HCT116 (cell line): ENCODE measurements at regions not wholly inside any gene's neighbourhood (a gene's known extent, or its start where the extent isn't known, plus 50 kb on each side); places are given as distances from the start of the nearest gene placed in this dataset.

ENCODE experiments used
- ATAC-seq: fragments of 200-7000 bp; cut with Tn5 transposase; 2 replicates; pipeline ENCODE4 v1.9.1; 2020; ENCODE audit warnings: mild to moderate bottlenecking, moderate library complexity
- BruUV-seq: library from RNA; stranded (reverse); fragments of 400-500 nt; replicated peaks from 2 replicates; lab custom pipeline; 2021; lab: Mats Ljungman, UMichigan
- CTCF ChIA-PET: fragments of 300-600 bp; sonication (Branson Sonifier 250); formaldehyde crosslinking; loops from one replicate; lab custom pipeline; 2021; ENCODE audit warnings: antibody characterized with exemption; lab: Charles Lee
- POLR2A ChIA-PET: fragments of 300-600, 350-600 bp; sonication (Branson Sonifier 250); formaldehyde crosslinking; loops from one replicate; lab custom pipeline; 2021; ENCODE audit warnings: antibody characterized with exemption; lab: Charles Lee
- RAD21 ChIA-PET, 2 experiments: fragments of 300-600 bp; sonication (Branson Sonifier 250); formaldehyde crosslinking; loops; one replicate each; lab custom pipeline; 2023; ENCODE audit warnings: low total read pairs in 2 of 2; ENCODE audit not compliant: uncharacterized antibody in 2 of 2, unreplicated experiment in 2 of 2, low non-redundant PET in 1 of 2; lab: Charles Lee
- DNase-seq: peaks from one replicate; pipeline ENCODE4 v3.0.0-alpha.2; 2010; ENCODE audit warnings: low read depth, low spot score
- H2AFZ ChIP-seq: fragments of 200-600 bp; shearing (Covaris generic), sonication (generic); 2 replicates; pipeline ENCODE4 v1.6.1; 2017; ENCODE audit warnings: low read depth, mixed run types, mixed read lengths, antibody characterized with exemption, low read length; ENCODE audit not compliant: poor library complexity, severe bottlenecking
- H3K27ac ChIP-seq: 2 replicates; pipeline ENCODE4 v1.5.1; 2012; ENCODE audit warnings: low read depth, low read length
- H3K27me3 ChIP-seq: fragments of 200-600 bp; sonication (generic); 2 replicates; pipeline ENCODE4 v1.6.1; 2016; ENCODE audit warnings: mixed run types, low read length, mixed read lengths; ENCODE audit not compliant: insufficient read depth
- H3K36me3 ChIP-seq, 2 experiments: fragments of 200-500 bp in 1 of 2; fragments of 200-600 bp in 1 of 2; sonication (Bioruptor generic) in 1 of 2; sonication (generic) in 1 of 2; 2 replicates each; pipeline versions ENCODE4 v1.5.1 to v1.6.1; 2014 to 2016; ENCODE audit warnings: low read length in 2 of 2, inconsistent platforms in 1 of 2, mixed read lengths in 1 of 2, mixed run types in 1 of 2; ENCODE audit not compliant: insufficient read depth in 2 of 2, control insufficient read depth in 1 of 2
- H3K4me1 ChIP-seq, 2 experiments: fragments of 200-600 bp in 1 of 2; sonication (generic) in 1 of 2; 2 replicates each; pipeline versions ENCODE4 v1.5.1 to v1.6.1; 2012 to 2017; ENCODE audit warnings: low read length in 2 of 2, inconsistent platforms in 1 of 2, mild to moderate bottlenecking in 1 of 2, mixed read lengths in 1 of 2, mixed run types in 1 of 2, moderate library complexity in 1 of 2; ENCODE audit not compliant: insufficient read depth in 2 of 2, control insufficient read depth in 1 of 2
- H3K4me2 ChIP-seq: fragments of 200-600 bp; sonication (generic); 2 replicates; pipeline ENCODE4 v1.6.1; 2017; ENCODE audit warnings: mixed run types, low read length, mixed read lengths
- H3K4me3 ChIP-seq, 2 experiments: fragments of 200-600 bp in 1 of 2; sonication (generic) in 1 of 2; replicated peaks in 1 of 2; 2 replicates each; pipeline ENCODE4 v1.5.1; 2011 to 2016; ENCODE audit warnings: low read length in 2 of 2, control low read depth in 1 of 2, low read depth in 1 of 2, mild to moderate bottlenecking in 1 of 2, mixed read lengths in 1 of 2, mixed run types in 1 of 2
- H3K79me2 ChIP-seq: fragments of 200-600 bp; sonication (generic); 2 replicates; pipeline ENCODE4 v1.6.1; 2017; ENCODE audit warnings: mild to moderate bottlenecking, mixed run types, low read length, moderate library complexity, mixed read lengths; ENCODE audit not compliant: insufficient read depth
- H3K9ac ChIP-seq: fragments of 200-600 bp; sonication (generic); 2 replicates; pipeline ENCODE4 v1.6.1; 2016; ENCODE audit warnings: low read length, mixed read lengths
- H3K9me2 ChIP-seq: fragments of 200-600 bp; sonication (generic), shearing (Covaris generic); 2 replicates; pipeline ENCODE4 v1.6.1; 2017; ENCODE audit warnings: mixed run types, mild to moderate bottlenecking, moderate library complexity; ENCODE audit not compliant: insufficient read depth
- H3K9me3 ChIP-seq, 2 experiments: fragments of 200-500 bp in 1 of 2; fragments of 200-600 bp in 1 of 2; sonication (Bioruptor generic) in 1 of 2; sonication (generic) in 1 of 2; 2 replicates each; pipeline ENCODE4 v1.6.1; 2014 to 2017; ENCODE audit warnings: low read length in 2 of 2, mixed read lengths in 2 of 2, inconsistent platforms in 1 of 2, low read depth in 1 of 2, mild to moderate bottlenecking in 1 of 2, mixed run types in 1 of 2, moderate library complexity in 1 of 2; ENCODE audit not compliant: control insufficient read depth in 1 of 2, insufficient read depth in 1 of 2
- H4K20me1 ChIP-seq: fragments of 200-600 bp; sonication (generic), shearing (Covaris generic); 2 replicates; pipeline ENCODE4 v1.6.1; 2017; ENCODE audit warnings: mixed run types, mild to moderate bottlenecking, moderate library complexity; ENCODE audit not compliant: insufficient read depth
- CBX3 ChIP-seq: IDR thresholded peaks from 2 replicates; pipeline ENCODE4 v1.6.1; 2012; ENCODE audit warnings: low read depth
- CEBPB ChIP-seq: IDR thresholded peaks from 2 replicates; pipeline ENCODE4 v1.6.1; 2012; ENCODE audit warnings: low read depth
- EGR1 ChIP-seq: IDR thresholded peaks from 2 replicates; pipeline ENCODE4 v1.6.1; 2012; ENCODE audit warnings: low read depth
- ELF1 ChIP-seq: IDR thresholded peaks from 2 replicates; pipeline ENCODE4 v1.6.1; 2012; ENCODE audit warnings: low read depth, borderline replicate concordance
- EZH2 ChIP-seq: fragments of 200-600 bp; sonication (generic); IDR thresholded peaks from 2 replicates; pipeline ENCODE4 v1.6.1; 2017; ENCODE audit warnings: antibody characterized with exemption, mixed run types
- EZH2phosphoT487 ChIP-seq: fragments of 200-600 bp; IDR thresholded peaks from 2 replicates; pipeline ENCODE4 v1.6.1; 2018; ENCODE audit warnings: antibody characterized with exemption, borderline replicate concordance
- JUND ChIP-seq: IDR thresholded peaks from 2 replicates; pipeline ENCODE4 v1.6.1; 2012
- POLR2A ChIP-seq: IDR thresholded peaks from 2 replicates; pipeline ENCODE4 v1.7.0; 2011; ENCODE audit warnings: borderline replicate concordance; ENCODE audit not compliant: insufficient read depth, insufficient read length; ENCODE audit errors: extremely low read depth
- POLR2AphosphoS5 ChIP-seq: IDR thresholded peaks from 2 replicates; pipeline ENCODE4 v1.6.1; 2011; ENCODE audit warnings: mild to moderate bottlenecking, low read depth, low read length, moderate library complexity
- RAD21 ChIP-seq: IDR thresholded peaks from 2 replicates; pipeline ENCODE4 v1.6.1; 2012; ENCODE audit warnings: low read depth, mild to moderate bottlenecking
- SIN3A ChIP-seq: IDR thresholded peaks from 2 replicates; pipeline ENCODE4 v1.6.1; 2012; ENCODE audit warnings: low read depth
- SP1 ChIP-seq: IDR thresholded peaks from 2 replicates; pipeline ENCODE4 v1.6.1; 2012; ENCODE audit warnings: low read depth
- TCF7L2 ChIP-seq: IDR thresholded peaks from 2 replicates; pipeline ENCODE4 v1.7.0; 2011; ENCODE audit warnings: borderline replicate concordance, inconsistent platforms; ENCODE audit not compliant: insufficient read depth, insufficient read length; ENCODE audit errors: extremely low read depth
- YY1 ChIP-seq: IDR thresholded peaks from 2 replicates; pipeline ENCODE4 v1.6.1; 2011; ENCODE audit warnings: low read length, low read depth, moderate library complexity, mild to moderate bottlenecking; ENCODE audit not compliant: insufficient replicate concordance; ENCODE audit errors: extremely low read depth
- ZFX ChIP-seq: fragments of 450-650 bp; IDR thresholded peaks from 2 replicates; pipeline ENCODE4 v1.6.1; 2017
- ZNF274 ChIP-seq: fragments of 200-500 bp; sonication (Bioruptor generic); IDR thresholded peaks from 2 replicates; pipeline ENCODE4 v1.6.1; 2014; ENCODE audit warnings: mild to moderate bottlenecking, low read depth, low read length, inconsistent platforms
- intact Hi-C: fragments of 100-400 bp; cut with micrococcal nuclease; formaldehyde crosslinking; loops from 2 replicates; pipeline ENCODE4 v1.10.0; 2022
- TF ChIP-seq, protein P1 (sequence below): IDR thresholded peaks from 2 replicates; pipeline ENCODE4 v1.6.1; 2012
- TF ChIP-seq, protein P2 (sequence below): IDR thresholded peaks from 2 replicates; pipeline ENCODE4 v1.6.1; 2012
- TF ChIP-seq, protein P3 (sequence below): IDR thresholded peaks from 2 replicates; pipeline ENCODE4 v1.6.1; 2011; ENCODE audit warnings: mild to moderate bottlenecking, low read length, moderate library complexity; ENCODE audit not compliant: insufficient replicate concordance; ENCODE audit errors: extremely low read depth

DNA sequence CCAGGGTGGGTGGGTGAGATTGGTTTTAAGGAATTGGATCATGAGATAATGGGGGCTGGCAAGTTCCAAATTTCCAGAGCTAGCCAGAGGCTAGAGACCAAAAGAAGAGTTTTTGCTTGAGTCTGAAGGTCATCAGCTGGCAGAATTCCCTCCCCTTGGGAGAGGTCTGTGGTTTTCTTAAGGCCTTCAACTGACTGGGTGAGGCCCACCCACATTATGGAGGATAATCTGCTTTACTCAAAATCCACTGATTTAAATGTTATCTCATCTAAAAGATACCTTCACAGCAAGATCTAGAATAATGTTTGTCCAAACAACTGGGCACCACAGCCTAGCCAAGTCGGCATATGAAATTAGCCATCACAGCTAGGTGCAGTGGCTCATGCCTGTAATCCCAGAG, 156.4 kb downstream of the URB2 start:
- peaks cover 7% of the 10 kb centered on the region; the same call in 1 of the 2 replicates for H3K27me3 ChIP-seq
- CTCF ChIA-PET = no interaction called here
- H3K4me2 ChIP-seq = no peak overlapping the region
- no peaks in the 10 kb centered on the region for H3K4me1 ChIP-seq
- H3K9me3 ChIP-seq = no peaks in the 10 kb centered on the region
- no peaks in the 10 kb centered on the region for H4K20me1 ChIP-seq
- H3K4me3 ChIP-seq = no peak overlapping the region
- ATAC-seq = no peak
- H3K9ac ChIP-seq = no peak overlapping the region
- no peaks in the 10 kb centered on the region for H3K36me3 ChIP-seq
- no peak for DNase-seq
- no peak for TF ChIP-seq RAD21
- TF ChIP-seq ZFX = no peak
- TF ChIP-seq, protein P1, sequence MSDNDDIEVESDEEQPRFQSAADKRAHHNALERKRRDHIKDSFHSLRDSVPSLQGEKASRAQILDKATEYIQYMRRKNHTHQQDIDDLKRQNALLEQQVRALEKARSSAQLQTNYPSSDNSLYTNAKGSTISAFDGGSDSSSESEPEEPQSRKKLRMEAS = no peak
- no peak for TF ChIP-seq ELF1
- TF ChIP-seq SIN3A = no peak
- TF ChIP-seq, protein P2, sequence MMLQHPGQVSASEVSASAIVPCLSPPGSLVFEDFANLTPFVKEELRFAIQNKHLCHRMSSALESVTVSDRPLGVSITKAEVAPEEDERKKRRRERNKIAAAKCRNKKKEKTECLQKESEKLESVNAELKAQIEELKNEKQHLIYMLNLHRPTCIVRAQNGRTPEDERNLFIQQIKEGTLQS = no peak
- no peak for TF ChIP-seq YY1
- TF ChIP-seq POLR2A = no peak
- no peak for TF ChIP-seq EZH2phosphoT487
- no peak for TF ChIP-seq SP1
- no peak for TF ChIP-seq POLR2AphosphoS5
- no peak for TF ChIP-seq ZNF274
- no peak for TF ChIP-seq EZH2
- TF ChIP-seq CEBPB = no peak
- TF ChIP-seq, protein P3, sequence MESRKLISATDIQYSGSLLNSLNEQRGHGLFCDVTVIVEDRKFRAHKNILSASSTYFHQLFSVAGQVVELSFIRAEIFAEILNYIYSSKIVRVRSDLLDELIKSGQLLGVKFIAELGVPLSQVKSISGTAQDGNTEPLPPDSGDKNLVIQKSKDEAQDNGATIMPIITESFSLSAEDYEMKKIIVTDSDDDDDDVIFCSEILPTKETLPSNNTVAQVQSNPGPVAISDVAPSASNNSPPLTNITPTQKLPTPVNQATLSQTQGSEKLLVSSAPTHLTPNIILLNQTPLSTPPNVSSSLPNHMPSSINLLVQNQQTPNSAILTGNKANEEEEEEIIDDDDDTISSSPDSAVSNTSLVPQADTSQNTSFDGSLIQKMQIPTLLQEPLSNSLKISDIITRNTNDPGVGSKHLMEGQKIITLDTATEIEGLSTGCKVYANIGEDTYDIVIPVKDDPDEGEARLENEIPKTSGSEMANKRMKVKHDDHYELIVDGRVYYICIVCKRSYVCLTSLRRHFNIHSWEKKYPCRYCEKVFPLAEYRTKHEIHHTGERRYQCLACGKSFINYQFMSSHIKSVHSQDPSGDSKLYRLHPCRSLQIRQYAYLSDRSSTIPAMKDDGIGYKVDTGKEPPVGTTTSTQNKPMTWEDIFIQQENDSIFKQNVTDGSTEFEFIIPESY = no peak
- TF ChIP-seq EGR1 = no peak
- no peak for TF ChIP-seq TCF7L2
- no peak for TF ChIP-seq JUND
- TF ChIP-seq CBX3 = no peak
- BruUV-seq = no TSS peak
- H2AFZ ChIP-seq = no peak overlapping the region
- H3K79me2 ChIP-seq = no peaks in the 10 kb centered on the region
- H3K27ac ChIP-seq = no peak overlapping the region
- intact Hi-C loops = loop anchor here (5.0 kb wide), 1 partner anchor 385 kb away; no protein-coding TSS in a partner anchor
- H3K9me2 ChIP-seq = no peaks in the 10 kb centered on the region
- POLR2A ChIA-PET = no interaction called here
- RAD21 ChIA-PET = no interaction called here
